IPS-NIHi7 (cell line): ENCODE measurements at regions not wholly inside any gene's neighbourhood (a gene's known extent, or its start where the extent isn't known, plus 50 kb on each side); places are given as distances from the start of the nearest gene placed in this dataset.

Experiments
- DNase-seq: peaks from one replicate; pipeline ENCODE4 v3.0.0; 2012; ENCODE audit warnings: mixed read lengths; ENCODE audit errors: extremely low spot score

DNA sequence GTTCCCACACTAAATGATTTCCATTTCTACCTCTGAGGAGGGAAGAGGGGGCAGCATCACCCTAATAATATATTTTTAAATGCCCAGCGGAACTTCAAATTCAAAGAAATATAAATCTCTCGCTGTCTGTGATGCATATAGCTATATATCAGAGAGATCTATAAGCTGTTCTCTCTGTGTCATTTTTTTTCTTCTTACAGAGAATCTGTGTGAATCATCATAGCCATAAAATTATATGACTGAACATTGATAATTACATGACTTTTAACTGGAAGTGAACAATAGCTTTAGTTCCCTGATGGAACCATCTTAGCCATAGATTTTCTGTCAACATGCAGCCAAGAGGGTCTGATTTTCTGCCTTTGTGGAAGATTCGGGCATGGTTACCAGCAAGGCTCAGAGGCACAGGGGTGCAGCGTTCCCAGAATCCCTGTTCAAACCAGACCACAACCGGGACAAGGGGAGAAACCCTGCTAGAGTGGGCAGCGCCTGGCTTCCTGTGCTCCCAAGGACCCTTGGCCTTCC, 93.7 kb upstream of the OSMR start:
- DNase-seq = no peak

DNA sequence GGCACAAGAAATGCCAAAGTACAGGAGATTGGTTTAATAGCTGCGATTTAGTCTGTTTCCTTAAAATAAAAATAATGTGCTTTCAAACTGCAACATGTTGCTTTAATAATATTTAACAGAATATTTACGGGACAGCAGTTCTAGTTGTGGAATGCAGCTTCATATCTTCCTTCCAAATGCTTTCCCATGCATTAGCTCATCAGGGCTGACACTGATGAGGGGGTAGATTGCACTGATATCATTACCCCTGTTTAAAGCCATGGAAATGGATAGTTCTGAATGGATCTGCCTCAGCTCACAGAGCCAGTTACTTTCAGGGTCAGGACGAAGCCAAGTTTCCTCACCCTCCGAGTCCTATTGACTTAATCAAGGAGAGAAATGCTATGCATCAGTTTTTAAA, 93.2 kb upstream of the OSMR start:
- DNase-seq = no peak

DNA sequence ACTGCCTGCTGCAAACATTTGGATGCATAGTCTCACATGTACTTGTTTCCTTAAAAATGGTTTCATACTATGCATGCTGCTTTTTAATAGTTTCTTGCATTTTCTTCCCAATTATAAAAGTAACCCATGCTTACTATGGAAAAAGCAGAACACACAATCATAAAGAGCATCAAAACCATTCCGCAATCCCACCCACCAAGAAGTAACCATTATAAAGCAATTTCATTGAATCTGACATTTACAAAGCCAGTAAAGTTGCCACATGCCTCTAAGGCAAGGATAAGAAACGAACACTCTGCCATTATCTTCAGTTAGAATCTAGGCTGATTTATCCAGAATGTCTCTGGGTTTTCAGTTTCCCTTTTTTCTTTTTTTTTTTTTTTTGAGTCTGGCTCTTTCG, 92.7 kb upstream of the OSMR start:
- no peak for DNase-seq

DNA sequence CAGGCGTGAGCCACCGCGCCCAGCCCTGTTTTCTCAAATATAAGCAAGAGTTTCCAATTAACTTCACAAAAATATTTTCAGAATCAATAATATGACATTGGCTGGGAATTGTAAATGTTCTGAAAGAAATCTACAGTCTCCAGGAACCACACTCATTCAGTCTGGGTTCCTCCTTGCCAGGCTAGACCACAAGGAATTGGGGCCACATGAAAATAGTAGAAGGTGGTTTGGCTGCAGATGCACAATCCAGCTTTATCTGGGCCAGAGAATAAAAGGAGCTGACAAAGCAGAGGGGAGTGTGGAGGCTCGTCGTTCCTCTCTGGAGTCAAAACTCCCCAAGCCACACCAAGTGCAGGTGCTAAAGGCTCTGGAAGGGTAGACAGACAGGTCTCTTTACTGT, 92.0 kb upstream of the OSMR start:
- DNase-seq = no peak

DNA sequence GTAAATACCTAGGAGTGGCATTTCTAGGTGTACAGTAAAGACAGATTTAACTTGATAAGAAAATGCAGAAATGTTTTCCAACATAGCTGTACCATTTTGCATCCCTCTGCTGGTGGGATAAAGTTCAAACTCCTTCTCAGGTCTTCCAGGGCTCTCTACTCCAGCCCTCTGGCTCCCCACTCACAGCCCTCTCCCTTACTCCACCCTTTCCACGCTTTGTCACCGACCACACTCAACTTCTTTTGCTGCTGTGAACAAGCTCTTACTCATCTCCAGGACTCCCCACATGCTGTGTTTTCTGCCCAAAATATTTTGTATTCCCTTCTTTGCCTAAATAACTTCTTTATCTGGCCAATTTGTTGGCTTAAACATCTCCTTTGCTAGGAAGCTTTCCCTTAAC, 90.6 kb upstream of the OSMR start:
- no peak for DNase-seq

DNA sequence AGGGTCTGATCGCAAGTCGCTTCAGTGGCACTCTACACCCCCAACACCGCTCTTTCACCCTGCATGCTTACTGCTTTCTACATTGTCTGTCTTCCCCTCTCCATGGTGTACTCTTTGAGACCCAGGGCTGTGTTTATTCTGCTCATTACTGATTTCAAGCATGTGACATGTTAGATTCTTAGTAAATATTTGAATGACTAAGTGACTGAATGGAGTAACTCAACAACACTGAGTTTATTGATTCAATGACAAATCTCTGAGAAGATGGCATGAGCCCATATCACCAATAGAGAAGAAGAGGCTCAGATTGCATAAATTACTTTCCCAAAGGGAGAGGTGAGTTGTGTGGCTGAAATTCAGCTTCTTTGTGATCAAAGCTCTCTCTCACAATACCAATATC, 89.7 kb upstream of the OSMR start:
- DNase-seq = no peak

DNA sequence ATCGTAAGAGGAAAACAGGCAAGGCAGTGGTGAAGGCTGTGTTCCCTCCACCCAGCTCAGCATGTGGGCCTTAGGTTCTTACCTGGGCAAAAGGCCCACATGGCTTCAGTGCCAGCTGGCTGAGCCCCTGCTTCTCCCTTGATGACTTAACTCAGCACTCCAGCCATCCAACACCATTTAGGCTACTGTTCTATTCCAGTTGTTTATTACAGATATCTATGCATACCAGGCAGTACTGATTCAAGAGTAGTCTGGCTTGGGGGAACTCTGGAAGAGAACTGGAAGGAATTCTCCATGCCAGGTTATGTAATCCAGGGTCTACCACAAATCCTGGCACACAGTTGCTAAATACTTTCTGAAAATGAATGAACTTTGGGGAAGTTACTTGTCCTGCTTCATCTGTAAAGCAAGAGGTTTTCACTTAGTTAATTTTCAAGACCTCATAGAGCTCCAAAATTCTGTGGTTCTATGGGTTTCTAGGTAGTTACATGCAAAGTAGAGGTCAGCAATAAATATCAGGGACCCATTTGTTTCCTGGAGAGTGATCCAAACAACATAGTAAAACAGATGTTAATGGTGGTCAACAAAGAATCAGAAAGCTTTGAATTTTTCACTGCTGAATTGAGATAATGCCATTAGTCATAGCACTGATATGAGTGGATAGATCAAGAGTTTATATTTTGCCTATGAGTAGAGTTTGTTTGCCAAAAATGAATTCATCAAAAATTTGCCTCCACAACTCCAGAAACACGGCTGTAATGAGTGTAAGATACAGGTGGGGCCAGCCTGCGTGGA, 88.2 kb upstream of the OSMR start:
- DNase-seq = no peak

DNA sequence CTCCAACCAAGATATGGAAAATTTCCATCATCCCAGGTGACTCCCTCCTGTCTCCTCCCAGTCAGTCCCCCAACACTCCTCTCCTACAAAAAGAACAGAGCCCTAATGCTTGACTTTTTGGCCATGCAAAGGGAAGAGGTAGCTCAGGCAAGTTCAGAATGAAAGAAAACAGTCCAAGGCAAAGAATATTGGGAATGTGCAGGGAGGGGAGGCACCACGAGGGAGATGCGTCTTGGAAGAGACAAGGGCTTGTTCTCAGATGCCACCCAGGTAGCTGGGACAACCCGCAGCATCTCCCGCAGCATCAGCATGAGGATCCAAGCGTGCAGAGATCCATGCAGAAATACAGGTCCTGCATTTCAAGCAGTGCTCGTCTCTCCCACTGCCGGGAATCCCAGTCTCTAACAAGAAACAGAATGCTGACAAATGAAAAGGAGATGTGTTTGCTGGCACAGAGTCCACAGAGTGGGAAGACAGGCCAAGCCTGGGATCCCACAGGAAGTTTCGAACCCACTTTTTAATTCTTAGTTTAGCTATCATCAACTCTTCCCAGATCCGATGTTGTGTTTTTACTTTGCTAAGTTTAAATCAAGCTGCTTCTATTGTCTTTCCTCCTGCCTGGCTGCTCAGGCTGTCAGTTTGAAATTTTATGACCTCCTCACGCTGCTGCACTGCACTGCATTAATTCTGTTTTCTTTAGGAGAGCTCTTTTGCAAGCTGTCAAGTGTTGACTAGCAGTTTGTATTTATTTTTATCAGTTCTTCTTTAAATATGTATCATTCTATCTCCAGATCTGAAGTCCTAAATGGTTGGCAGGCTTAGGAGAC, 86.8 kb upstream of the OSMR start:
- no peak for DNase-seq

DNA sequence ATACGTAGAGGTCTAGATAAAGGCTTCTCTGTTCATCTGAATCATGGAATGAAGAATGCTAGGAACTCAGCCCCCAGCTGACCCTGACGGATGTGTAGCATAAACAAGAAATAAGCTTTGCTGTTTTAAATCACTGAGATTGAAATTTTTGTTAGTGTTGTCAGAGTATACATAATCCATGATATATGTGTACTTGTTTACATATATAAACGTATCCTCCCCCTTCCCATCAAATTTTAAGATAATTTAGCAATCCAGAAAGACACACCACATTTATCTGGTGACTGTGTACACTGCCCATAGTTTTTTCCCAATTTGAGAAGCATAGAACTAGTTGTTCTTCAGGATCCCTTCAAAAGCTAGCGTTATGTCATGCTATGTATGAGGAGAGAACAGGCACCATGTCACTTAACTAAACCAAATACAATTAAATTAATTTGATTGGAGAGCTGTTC, 80.8 kb upstream of the OSMR start:
- no peak for DNase-seq

DNA sequence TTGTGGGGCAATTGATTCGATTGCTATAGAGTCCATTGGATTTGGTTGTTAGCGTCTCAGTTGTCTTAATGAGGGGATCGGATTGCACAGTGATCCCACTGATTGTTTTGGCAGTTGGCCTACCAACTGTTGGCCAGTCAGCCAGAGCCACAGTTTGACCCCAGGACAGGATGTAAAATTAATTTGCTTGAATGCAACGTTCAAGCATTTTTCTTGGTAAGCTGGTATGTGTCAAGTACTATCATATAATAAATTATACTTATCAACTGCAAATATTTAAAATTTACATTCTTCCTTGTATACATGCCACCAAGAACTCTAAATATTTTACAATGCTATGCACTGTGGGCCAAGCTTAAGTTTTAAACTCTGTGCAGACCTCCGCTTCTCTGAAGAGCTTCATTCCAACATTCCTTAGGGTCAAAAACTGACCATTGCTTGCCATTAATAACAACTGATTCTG, 80.4 kb upstream of the OSMR start:
- no peak for DNase-seq

DNA sequence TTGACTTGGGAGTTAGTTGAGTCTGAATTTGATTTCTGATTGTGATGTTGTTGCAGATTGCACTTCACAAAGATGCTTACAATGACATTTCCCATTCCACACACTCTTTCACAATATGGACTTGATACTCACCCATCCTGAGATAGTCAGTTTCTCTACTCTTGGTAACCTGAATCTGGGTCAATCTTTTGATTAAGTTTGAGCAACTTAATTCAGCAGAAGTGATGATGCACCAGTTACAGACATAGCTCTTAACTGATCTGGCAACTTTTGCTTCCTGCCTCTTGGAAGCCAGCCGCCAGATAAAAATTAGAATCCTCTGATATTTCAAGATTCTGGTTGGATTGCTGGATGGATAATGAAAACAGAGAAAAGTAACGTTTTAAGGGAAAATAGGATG, 79.7 kb upstream of the OSMR start:
- DNase-seq = no peak

DNA sequence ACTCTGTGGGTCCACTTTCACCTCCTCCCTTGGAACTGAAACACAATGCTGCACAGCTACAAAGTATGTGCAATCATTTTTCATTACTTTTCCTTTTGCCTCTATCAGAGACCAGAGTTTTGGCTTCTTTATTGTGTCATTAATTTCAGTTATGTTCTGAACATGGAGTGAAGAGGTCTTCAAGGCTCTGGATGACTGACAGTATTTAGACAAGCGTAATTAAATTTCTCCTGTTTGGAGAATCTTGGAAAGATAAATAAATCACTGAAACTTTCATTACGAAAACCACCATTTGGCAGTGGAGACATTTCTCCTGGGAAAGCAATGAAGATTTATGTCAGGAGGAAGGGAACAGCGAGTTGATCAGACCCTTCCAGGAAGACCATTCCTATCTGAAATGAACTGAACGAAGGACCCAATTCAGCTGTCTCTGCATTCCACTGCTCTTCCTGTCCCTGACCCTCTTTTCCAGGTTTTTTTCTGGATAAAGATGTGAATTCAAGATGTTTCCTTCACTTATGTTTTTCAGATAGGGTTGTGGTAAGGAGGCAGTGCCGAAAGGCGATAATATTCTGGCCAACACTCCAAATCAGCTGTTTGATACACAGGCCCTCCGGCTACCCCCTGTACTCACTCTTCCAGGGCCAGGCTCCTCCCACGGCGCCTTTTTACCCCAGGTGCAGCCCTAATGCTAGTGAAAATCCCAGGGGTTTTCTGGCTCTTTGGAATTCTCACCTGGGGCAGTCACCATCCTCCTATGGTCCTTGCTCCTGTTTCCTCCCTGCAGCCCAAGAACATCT, 77.2 kb upstream of the OSMR start:
- DNase-seq = no peak

DNA sequence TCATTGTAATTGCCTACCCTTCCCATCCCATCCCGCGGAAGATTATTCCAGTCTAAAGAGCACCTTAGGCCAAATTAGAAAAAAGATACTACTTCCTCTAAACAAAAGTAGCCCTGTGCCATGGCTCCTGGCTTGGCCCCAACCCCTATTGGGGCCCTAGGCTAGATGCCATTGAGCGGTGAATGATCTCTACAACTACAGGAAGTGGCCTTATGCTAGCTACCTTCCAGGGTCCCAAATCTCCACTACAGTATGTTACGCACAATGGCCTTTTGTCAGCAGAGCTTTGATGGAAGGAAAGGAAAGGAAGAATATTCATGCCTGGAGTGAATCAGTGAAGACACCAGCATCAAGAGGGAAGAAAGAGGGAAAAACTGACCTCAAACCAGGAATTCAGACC, 73.3 kb upstream of the OSMR start:
- no peak for DNase-seq

DNA sequence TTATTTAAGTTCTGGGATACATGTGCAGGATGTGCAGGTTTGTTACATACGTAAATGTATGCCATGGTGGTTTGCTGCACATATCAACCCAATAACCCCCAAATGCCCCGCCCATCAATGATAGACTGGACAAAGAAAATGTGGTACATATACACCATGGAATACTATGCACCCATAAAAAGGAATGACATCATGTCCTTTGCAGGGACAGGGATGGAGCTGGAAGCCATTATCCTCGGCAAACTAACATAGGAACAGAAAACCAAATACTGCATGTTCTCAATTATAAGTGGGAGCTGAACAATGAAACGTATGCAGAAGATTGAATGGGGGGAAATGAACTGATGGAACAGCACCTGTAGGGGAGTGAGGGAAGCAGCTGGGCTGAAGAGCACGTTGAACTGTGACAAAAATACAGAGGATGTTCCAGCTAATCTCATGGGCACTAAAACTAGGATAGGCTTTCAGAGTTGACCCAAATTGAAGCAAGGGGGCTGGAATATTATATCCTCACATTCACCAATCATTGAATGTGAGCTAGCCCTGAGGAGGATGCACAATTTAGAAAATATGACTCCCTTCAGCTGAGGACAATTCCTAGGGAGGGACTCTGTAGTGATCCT, 70.5 kb upstream of the OSMR start:
- no peak for DNase-seq

DNA sequence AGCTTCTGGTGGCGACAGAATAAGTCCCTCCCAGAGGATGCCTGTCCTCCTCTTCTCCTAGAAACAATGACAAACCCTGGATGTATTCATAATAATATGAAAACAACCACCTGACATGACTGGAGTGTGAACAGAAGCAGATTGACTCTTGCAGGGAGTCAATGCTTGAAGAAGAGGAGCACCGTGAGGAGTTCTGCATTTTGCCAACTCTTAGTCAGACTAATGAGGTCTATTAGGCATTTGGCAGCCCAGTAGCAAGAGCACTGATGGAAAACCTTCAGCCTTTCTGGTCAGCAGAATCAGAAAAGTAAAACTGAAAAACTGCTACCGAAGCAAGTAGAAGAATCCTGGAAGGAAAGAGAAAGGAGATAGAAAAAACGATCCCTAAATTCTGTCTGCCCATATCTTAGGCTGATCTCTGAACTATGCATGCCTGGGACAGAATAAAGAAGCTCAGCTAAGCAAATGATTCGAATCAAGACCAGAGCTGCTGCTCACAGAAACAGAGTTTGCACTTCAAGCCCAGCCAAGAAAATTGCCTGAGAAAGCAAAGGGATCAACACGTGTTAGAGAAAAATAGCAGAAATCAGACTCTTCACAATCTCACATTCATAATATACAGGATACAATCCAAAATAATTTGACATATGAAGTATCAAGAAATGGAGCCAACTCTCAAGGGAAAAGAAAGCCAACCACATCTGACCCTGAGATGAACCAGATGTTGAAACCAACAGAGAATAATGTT, 69.5 kb upstream of the OSMR start:
- DNase-seq = no peak

DNA sequence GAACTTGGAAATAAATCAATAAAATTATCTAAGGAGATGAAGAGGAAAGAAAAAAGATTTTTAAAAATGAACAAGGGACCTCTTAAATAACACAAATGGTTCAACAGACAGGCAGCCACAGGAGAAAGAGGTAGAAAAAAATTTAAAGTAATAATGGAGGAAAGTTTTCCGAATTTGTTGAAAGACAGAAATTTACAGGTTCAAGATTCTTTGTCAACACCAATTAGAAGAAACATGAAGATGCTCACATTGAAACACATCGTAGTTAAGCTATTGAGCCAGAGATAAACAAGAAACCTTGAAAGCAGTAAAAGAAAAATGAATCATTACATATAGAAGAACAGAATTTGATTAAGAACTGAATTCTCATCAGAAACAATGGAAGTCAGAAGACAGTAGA, 68.7 kb upstream of the OSMR start:
- no peak for DNase-seq

DNA sequence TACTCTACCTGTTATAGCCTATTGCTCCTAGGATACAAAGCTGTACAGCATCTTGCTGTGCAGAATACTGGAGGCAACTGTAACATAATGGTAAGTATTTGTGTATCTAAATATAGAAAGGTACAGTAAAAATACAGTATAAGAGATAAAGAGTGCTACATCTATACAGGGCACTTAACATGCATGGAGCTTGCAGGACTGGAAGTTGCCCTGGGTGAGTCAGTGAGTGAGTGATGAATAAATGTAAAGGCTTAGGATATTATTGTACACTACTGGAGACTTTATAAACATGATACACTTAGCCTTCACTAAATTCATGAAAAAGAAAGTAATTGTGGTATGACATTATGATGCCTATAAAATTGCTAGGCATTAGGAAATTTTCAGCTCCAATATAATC, 65.5 kb upstream of the OSMR start:
- DNase-seq = no peak

DNA sequence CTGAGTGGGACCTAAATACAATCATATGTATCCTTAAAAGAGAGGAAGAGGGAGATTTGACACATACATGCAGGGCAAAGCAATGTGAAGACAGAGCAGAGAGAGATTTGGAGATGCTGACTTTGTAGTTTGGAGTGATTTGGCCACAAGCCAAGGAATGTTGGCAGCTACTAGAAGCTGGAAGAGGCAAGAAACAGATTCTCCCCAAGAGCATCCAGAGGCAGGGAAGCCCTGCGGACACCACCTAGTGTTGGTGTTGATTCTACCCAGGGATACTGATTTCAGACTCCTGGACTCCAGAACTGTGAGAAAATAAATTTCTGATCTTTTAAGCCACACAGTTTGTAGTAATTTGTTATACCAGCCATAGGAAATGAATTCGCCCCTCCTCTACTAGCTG, 64.9 kb upstream of the OSMR start:
- no peak for DNase-seq

DNA sequence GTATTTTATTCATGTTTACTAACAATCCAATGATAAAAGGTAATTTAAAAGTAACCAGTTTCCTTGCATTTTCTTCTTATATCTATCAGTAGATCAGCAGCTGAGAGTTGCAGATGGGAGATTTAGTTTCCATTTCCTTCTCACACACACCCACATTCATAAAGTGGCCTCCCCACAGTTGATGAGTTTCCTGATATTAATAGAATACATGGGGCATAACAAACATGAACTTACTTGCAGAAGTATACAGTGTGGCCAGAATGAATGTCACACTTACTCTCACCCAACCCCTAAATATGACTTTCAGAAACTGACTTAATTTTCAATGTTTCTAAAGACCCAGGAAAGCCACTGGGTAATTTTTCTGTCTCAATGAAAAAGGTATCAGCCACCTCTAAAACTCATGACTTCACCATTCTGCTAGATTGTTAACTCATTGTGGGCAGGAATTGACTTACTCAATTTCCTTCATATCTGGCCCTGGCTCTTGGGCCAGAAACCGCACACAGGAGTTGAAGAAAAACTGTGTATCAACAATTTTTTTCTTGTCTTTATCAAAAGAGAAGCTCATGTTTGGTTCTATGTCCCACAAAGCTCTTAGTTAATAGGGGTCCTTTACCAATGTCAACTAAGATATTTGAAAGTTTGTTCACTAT, 63.5 kb upstream of the OSMR start:
- DNase-seq = no peak

DNA sequence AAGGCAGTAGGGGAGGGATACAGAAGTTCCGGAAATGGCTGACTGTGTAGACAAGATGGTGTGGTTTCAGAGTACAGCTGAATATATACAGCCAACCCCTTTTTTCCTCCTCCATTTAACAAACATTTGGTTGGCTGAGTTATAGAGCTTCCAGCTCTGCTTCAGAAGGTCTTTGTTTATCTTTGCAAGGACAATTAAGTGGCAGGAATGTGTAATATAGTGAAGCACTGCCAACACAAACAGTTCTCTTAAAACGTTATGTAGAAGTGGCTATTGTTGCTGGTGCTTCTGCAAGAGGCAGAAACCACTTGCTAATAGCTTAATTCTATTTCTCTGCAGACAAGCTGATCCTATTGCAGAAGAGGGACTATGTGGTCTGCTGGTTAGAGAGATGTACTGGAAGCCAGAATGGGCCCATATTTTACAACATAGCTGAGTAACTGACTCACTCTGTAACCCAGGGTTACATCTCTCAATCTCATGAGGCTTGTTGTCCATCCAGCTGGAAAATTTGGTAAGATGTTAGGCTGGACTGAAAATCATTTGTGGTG, 62.7 kb upstream of the OSMR start:
- DNase-seq = no peak
